Astrocyte (in vitro differentiated cells and primary cell): ENCODE measurements at regions not wholly inside any gene's neighbourhood (a gene's known extent, or its start where the extent isn't known, plus 50 kb on each side); places are given as distances from the start of the nearest gene placed in this dataset.

ENCODE experiments used
- CTCF ChIP-seq: IDR thresholded peaks from 2 replicates; pipeline ENCODE4 v1.5.1; 2011; ENCODE audit warnings: low read depth, mild to moderate bottlenecking, inconsistent platforms, low read length, moderate library complexity; ENCODE audit not compliant: insufficient read depth
- EZH2 ChIP-seq: IDR thresholded peaks from 2 replicates; pipeline ENCODE4 v1.6.1; 2012; ENCODE audit warnings: mild to moderate bottlenecking, low read length, inconsistent platforms; ENCODE audit not compliant: insufficient read depth

DNA sequence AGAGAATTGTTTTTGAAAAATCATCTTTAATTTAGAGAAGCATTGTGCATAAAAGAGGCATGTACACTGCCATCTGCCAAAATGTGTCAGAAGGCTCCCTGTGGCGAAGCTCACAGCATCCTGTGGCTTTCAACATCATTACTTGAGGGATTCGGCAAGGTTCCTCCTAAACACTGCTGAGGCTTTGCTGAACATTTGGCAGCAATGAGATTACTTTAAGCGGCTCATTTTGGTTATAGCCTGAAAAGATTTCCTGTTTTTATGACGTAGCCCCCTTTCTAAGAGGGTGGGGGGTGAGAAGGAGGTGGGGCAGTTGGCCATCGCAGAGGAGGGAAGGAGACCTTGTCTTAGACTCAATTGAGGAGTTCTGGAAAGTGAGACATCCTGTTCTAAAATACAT, 469.4 kb downstream of the RASEF start:
- TF ChIP-seq CTCF (no peak), EZH2 (no peak)
